ENCODE measurements at regions not wholly inside any gene's neighbourhood (a gene's known extent, or its start where the extent isn't known, plus 50 kb on each side); places are given as distances from the start of the nearest gene placed in this dataset.

DNA sequence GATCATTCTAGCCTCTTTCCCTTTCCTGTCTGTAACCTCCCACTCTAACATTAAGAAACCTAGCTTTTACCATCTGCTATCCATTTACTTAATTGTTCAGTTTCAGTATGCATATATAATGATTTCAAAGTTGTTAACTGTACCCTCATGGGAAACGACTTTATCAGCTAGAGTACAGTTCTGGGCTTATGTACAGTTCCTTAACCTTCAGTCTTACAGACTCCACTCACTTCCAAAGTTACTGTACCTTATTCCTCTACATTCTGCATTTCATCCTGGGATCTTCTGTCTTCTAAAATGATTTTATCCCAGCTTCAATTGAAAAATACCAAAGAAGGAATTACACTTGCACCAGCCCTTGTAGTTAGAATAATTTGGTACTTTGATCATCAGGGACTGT is 108.7 kb upstream of the KCNE2 start:
- ATAC-seq = no peak
- TF ChIP-seq, protein P1, sequence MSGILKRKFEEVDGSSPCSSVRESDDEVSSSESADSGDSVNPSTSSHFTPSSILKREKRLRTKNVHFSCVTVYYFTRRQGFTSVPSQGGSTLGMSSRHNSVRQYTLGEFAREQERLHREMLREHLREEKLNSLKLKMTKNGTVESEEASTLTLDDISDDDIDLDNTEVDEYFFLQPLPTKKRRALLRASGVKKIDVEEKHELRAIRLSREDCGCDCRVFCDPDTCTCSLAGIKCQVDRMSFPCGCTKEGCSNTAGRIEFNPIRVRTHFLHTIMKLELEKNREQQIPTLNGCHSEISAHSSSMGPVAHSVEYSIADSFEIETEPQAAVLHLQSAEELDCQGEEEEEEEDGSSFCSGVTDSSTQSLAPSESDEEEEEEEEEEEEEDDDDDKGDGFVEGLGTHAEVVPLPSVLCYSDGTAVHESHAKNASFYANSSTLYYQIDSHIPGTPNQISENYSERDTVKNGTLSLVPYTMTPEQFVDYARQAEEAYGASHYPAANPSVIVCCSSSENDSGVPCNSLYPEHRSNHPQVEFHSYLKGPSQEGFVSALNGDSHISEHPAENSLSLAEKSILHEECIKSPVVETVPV (CRISPR knock-in tag; IDR thresholded peaks at IDR 0.05) = no peak
- TF ChIP-seq TCF4 (CRISPR knock-in tag; IDR thresholded peaks at IDR 0.05; ENCODE audit: borderline replicate concordance) = no peak
- TF ChIP-seq ZNF565 (CRISPR knock-in tag; conservative IDR thresholded peaks at IDR 0.05; ENCODE audit: low read depth) = no peak
- no peak for TF ChIP-seq ARNTL (CRISPR knock-in tag; IDR thresholded peaks at IDR 0.05; ENCODE audit: borderline replicate concordance, low read depth)
- TF ChIP-seq GLIS3 (CRISPR knock-in tag; IDR thresholded peaks at IDR 0.05) = no peak

DNA sequence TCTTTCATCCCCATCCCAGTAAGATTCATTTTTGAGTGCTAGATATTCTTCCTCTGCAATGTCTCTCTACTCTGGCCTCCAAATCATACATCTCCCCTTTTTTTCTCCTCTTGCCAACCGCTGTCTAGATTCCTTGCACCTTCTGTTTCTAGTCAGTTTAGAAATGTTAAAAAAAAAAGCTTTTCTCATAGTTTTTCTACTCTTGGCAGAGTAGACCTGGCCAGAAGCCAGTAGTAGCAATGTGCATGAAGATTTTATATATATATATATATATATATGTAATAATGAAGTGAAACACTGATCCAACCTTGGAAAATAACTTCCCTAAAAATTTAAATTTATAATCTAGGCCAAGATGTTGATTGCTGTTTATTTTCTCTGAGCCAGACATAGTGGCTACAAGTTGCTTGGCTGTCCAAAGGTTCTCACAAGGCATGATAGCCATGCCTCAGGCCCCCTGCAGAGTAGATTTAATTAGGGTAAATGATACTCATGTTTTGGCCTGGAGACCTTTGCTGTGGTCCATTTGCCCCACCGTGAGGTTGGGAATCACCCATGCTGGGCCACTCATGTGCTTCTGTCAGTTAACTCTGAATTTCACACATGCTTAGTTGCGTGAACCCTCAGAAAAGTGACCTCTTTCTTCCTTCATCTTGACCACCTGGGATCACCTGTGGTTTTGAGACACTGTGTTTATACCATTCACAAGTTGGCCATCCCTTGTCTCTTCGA is 103.4 kb upstream of the KCNE2 start:
- no peak for ATAC-seq

DNA sequence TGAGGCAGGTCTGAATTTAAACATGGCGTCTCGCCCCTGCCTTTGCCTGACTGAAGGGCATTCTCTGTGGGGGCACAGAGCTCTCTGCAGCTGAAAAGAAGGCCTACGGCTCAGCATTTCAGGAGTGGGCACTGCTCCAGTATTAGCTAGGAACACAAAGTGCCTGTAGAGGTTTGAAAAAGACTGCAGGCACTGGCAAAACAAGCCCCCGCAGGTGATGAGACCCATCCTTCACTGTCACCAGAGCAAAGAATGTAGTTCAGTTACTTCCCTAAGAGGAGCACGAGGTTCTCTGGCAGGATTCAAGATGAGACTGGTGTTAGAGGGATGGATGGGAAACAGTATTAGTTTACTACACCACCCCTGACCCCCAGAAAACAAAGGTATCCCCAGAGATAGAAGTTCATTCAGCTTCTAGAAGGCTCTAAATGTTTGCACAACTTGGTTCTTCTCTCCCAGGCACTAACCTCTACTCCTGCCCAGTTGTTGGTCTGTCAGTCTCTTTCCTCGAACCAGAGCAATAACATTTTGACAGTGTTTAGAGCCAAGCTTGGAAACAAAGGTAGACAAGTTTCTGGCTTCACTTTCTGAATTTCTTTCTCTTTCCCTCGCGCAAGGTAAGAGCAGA is 101.9 kb upstream of the KCNE2 start:
- ATAC-seq = no peak
- TF ChIP-seq ISL1 (CRISPR knock-in tag; IDR thresholded peaks at IDR 0.05) (no peak), ESRRG (CRISPR knock-in tag; IDR thresholded peaks at IDR 0.05) (no peak)

More for the DNA sequence above, 103.4 kb upstream of the KCNE2 start:
- TF ChIP-seq CSDC2 (CRISPR knock-in tag; IDR thresholded peaks at IDR 0.05) (no peak), ISL1 (CRISPR knock-in tag; IDR thresholded peaks at IDR 0.05) (no peak), RARB (CRISPR knock-in tag; IDR thresholded peaks at IDR 0.05) (no peak), TCF4 (CRISPR knock-in tag; IDR thresholded peaks at IDR 0.05; ENCODE audit: borderline replicate concordance) (no peak), ZFP30 (CRISPR knock-in tag; IDR thresholded peaks at IDR 0.05) (no peak), BACH2 (CRISPR knock-in tag; IDR thresholded peaks at IDR 0.05; ENCODE audit: borderline replicate concordance) (no peak), ZNF70 (CRISPR knock-in tag; IDR thresholded peaks at IDR 0.05) (no peak), ARNTL (CRISPR knock-in tag; IDR thresholded peaks at IDR 0.05; ENCODE audit: borderline replicate concordance, low read depth) (no peak), ZC3H10 (CRISPR knock-in tag; IDR thresholded peaks at IDR 0.05) (no peak)
- TF ChIP-seq, protein P2, sequence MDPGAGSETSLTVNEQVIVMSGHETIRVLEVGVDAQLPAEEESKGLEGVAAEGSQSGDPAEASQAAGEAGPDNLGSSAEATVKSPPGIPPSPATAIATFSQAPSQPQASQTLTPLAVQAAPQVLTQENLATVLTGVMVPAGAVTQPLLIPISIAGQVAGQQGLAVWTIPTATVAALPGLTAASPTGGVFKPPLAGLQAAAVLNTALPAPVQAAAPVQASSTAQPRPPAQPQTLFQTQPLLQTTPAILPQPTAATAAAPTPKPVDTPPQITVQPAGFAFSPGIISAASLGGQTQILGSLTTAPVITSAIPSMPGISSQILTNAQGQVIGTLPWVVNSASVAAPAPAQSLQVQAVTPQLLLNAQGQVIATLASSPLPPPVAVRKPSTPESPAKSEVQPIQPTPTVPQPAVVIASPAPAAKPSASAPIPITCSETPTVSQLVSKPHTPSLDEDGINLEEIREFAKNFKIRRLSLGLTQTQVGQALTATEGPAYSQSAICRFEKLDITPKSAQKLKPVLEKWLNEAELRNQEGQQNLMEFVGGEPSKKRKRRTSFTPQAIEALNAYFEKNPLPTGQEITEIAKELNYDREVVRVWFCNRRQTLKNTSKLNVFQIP (CRISPR knock-in tag; IDR thresholded peaks at IDR 0.05; ENCODE audit: borderline replicate concordance, low read depth) = no peak
- TF ChIP-seq, protein P3, sequence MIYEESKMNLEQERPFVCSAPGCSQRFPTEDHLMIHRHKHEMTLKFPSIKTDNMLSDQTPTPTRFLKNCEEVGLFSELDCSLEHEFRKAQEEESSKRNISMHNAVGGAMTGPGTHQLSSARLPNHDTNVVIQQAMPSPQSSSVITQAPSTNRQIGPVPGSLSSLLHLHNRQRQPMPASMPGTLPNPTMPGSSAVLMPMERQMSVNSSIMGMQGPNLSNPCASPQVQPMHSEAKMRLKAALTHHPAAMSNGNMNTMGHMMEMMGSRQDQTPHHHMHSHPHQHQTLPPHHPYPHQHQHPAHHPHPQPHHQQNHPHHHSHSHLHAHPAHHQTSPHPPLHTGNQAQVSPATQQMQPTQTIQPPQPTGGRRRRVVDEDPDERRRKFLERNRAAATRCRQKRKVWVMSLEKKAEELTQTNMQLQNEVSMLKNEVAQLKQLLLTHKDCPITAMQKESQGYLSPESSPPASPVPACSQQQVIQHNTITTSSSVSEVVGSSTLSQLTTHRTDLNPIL (CRISPR knock-in tag; IDR thresholded peaks at IDR 0.05; ENCODE audit: low read depth) = no peak
- TF ChIP-seq, protein P1 (CRISPR knock-in tag; IDR thresholded peaks at IDR 0.05) = no peak

DNA sequence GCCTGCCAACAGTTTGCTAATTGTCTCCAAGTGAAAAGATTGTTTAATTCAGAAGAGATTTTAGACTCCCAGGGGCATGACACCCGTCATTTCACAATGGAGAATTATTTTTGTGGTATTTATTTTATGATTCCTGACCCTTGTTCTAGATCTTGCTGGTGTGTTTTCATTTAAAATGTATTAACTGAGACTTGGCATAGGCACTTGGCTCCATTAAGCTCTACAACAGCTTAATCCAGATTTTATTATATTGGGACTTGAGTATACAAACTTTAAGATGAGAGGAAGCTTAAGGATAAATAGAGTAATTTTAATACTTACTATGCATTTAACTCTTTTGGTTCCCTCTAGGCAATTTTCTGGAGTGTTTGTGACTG is 101.3 kb upstream of the KCNE2 start:
- ATAC-seq = no peak
- TF ChIP-seq ZNF70 (CRISPR knock-in tag; IDR thresholded peaks at IDR 0.05) = no peak
- no peak for TF ChIP-seq RARB (CRISPR knock-in tag; IDR thresholded peaks at IDR 0.05)
- TF ChIP-seq BACH2 (CRISPR knock-in tag; IDR thresholded peaks at IDR 0.05; ENCODE audit: borderline replicate concordance) = no peak
- no peak for TF ChIP-seq ZFP3 (CRISPR knock-in tag; IDR thresholded peaks at IDR 0.05)
- no peak for TF ChIP-seq TOX (CRISPR knock-in tag; IDR thresholded peaks at IDR 0.05; ENCODE audit: borderline replicate concordance)
- no peak for TF ChIP-seq ZNF8 (CRISPR knock-in tag; IDR thresholded peaks at IDR 0.05)
- TF ChIP-seq GLIS3 (CRISPR knock-in tag; IDR thresholded peaks at IDR 0.05) = no peak
- no peak for TF ChIP-seq ESRRG (CRISPR knock-in tag; IDR thresholded peaks at IDR 0.05)
- TF ChIP-seq, protein P4, sequence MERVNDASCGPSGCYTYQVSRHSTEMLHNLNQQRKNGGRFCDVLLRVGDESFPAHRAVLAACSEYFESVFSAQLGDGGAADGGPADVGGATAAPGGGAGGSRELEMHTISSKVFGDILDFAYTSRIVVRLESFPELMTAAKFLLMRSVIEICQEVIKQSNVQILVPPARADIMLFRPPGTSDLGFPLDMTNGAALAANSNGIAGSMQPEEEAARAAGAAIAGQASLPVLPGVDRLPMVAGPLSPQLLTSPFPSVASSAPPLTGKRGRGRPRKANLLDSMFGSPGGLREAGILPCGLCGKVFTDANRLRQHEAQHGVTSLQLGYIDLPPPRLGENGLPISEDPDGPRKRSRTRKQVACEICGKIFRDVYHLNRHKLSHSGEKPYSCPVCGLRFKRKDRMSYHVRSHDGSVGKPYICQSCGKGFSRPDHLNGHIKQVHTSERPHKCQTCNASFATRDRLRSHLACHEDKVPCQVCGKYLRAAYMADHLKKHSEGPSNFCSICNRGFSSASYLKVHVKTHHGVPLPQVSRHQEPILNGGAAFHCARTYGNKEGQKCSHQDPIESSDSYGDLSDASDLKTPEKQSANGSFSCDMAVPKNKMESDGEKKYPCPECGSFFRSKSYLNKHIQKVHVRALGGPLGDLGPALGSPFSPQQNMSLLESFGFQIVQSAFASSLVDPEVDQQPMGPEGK (CRISPR knock-in tag; IDR thresholded peaks at IDR 0.05; ENCODE audit: borderline replicate concordance) = no peak
- no peak for TF ChIP-seq ISL1 (CRISPR knock-in tag; IDR thresholded peaks at IDR 0.05)
- TF ChIP-seq CSDC2 (CRISPR knock-in tag; IDR thresholded peaks at IDR 0.05) = no peak
- TF ChIP-seq ARNTL (CRISPR knock-in tag; IDR thresholded peaks at IDR 0.05; ENCODE audit: borderline replicate concordance, low read depth) = no peak
- TF ChIP-seq SNAI2 (CRISPR knock-in tag; IDR thresholded peaks at IDR 0.05) = no peak
- no peak for TF ChIP-seq PPARA (CRISPR knock-in tag; IDR thresholded peaks at IDR 0.05; ENCODE audit: borderline replicate concordance)
- no peak for TF ChIP-seq ZC3H10 (CRISPR knock-in tag; IDR thresholded peaks at IDR 0.05)
- TF ChIP-seq, protein P1 (CRISPR knock-in tag; IDR thresholded peaks at IDR 0.05) = no peak
- TF ChIP-seq ZNF565 (CRISPR knock-in tag; conservative IDR thresholded peaks at IDR 0.05; ENCODE audit: low read depth) = no peak
- TF ChIP-seq, protein P2 (CRISPR knock-in tag; IDR thresholded peaks at IDR 0.05; ENCODE audit: borderline replicate concordance, low read depth) = no peak
- no peak for TF ChIP-seq OSR1 (CRISPR knock-in tag; IDR thresholded peaks at IDR 0.05)

Measured in SK-N-SH treated with all-trans-retinoic acid at 6 μM for 48 hours (cell line).